K562 (cell line): ENCODE measurements at regions not wholly inside any gene's neighbourhood (a gene's known extent, or its start where the extent isn't known, plus 50 kb on each side); places are given as distances from the start of the nearest gene placed in this dataset.

ENCODE experiments used
- ATAC-seq: fragments of 200-7000 bp; cut with Tn5 transposase; 3 replicates; pipeline ENCODE4 v1.9.1; 2020; ENCODE audit warnings: moderate library complexity
- BruUV-seq: library from RNA; stranded (reverse); fragments of 400-500 nt; replicated peaks from 2 replicates; lab custom pipeline; 2021; lab: Mats Ljungman, UMichigan
- CTCF ChIA-PET: fragments of 300-600 bp; formaldehyde crosslinking; extraction: SDS; loops from one replicate; lab custom pipeline; 2021; ENCODE audit warnings: low intra/inter-chr PET ratio; lab: Yijun Ruan, JAX
- POLR2A ChIA-PET: fragments of 300-600, 350-650 bp; sonication (Branson Sonifier 250); formaldehyde crosslinking; extraction: SDS; loops from one replicate; lab custom pipeline; 2021; ENCODE audit warnings: antibody characterized with exemption, inconsistent platforms; lab: Yijun Ruan, JAX
- DNase-seq, 4 experiments: peaks; one replicate each; pipeline versions ENCODE4 v3.0.0 to v3.0.0-alpha.2; 2011 to 2018; ENCODE audit warnings: low spot score in 3 of 4, mixed read lengths in 3 of 4; ENCODE audit errors: extremely low read depth in 1 of 4
- FAIRE-seq: peaks from 2 replicates; lab custom pipeline; 2011; peaks lifted over from hg19 to GRCh38; lab: Jason Lieb, UNC
- H2AFZ ChIP-seq: 2 replicates; pipeline ENCODE4 v1.6.0; 2011; ENCODE audit warnings: low read depth, low read length, control low read depth, inconsistent platforms
- H3K27ac ChIP-seq: fragments of 200-600 bp; 3 replicates; pipeline ENCODE4 v1.8.0; 2011; ENCODE audit warnings: low read depth, mild to moderate bottlenecking, control low read depth, inconsistent platforms, low read length, moderate library complexity, mixed read lengths; ENCODE audit errors: extremely low read depth
- H3K27me3 ChIP-seq, 2 experiments: fragments of 300-600 bp in 1 of 2; 2 replicates in 1 of 2; 3 replicates in 1 of 2; pipeline versions ENCODE4 v1.6.0 to v1.8.0; 2011; ENCODE audit warnings: inconsistent platforms in 2 of 2, low read length in 2 of 2, mild to moderate bottlenecking in 1 of 2, mixed read lengths in 1 of 2, moderate library complexity in 1 of 2; ENCODE audit not compliant: control insufficient read depth in 2 of 2, insufficient read depth in 2 of 2
- H3K36me3 ChIP-seq: fragments of 300-600 bp; 3 replicates; pipeline ENCODE4 v1.8.0; 2011; ENCODE audit warnings: mild to moderate bottlenecking, low read length, inconsistent platforms; ENCODE audit not compliant: control insufficient read depth, insufficient read depth
- H3K4me1 ChIP-seq, 2 experiments: fragments of 200-600 bp in 1 of 2; replicated peaks in 1 of 2; 2 replicates in 1 of 2; 3 replicates in 1 of 2; pipeline versions ENCODE4 v1.5.1 to v1.8.0; 2011; ENCODE audit warnings: inconsistent platforms in 2 of 2, low read length in 2 of 2, mild to moderate bottlenecking in 1 of 2, mixed read lengths in 1 of 2, moderate library complexity in 1 of 2; ENCODE audit not compliant: control insufficient read depth in 2 of 2, insufficient read depth in 2 of 2
- H3K4me2 ChIP-seq: 2 replicates; pipeline ENCODE4 v1.6.1; 2011; ENCODE audit warnings: low read length, control low read depth, inconsistent platforms, mixed read lengths; ENCODE audit not compliant: insufficient read depth
- H3K4me3 ChIP-seq: fragments of 200-600 bp; sonication (generic), shearing (Covaris generic); 2 replicates; pipeline ENCODE4 v1.5.1; 2016; ENCODE audit warnings: control low read depth, inconsistent platforms
- H3K79me2 ChIP-seq: fragments of 200-600 bp; 3 replicates; pipeline ENCODE4 v1.8.0; 2011; ENCODE audit warnings: low read length, inconsistent platforms; ENCODE audit not compliant: control insufficient read depth, insufficient read depth
- H3K9ac ChIP-seq, 2 experiments: 2 replicates each; pipeline versions ENCODE4 v1.6.0 to v1.6.1; 2011; ENCODE audit warnings: low read depth in 2 of 2, low read length in 2 of 2, control low read depth in 1 of 2, inconsistent platforms in 1 of 2, mild to moderate bottlenecking in 1 of 2, mixed read lengths in 1 of 2; ENCODE audit not compliant: insufficient read depth in 1 of 2
- H3K9me1 ChIP-seq: one replicate; pipeline ENCODE4 v1.6.0; 2011; ENCODE audit warnings: inconsistent platforms, mild to moderate bottlenecking, low read length, moderate library complexity; ENCODE audit not compliant: control insufficient read depth, insufficient read depth
- H3K9me3 ChIP-seq: replicated peaks from 2 replicates; pipeline ENCODE4 v1.5.1; 2011; ENCODE audit warnings: low read depth, low read length, inconsistent platforms; ENCODE audit not compliant: control insufficient read depth, insufficient read depth
- H4K20me1 ChIP-seq: replicated peaks from 2 replicates; pipeline ENCODE4 v1.6.1; 2011; ENCODE audit warnings: low read length, inconsistent platforms, mixed read lengths; ENCODE audit not compliant: control insufficient read depth, insufficient read depth
- BHLHE40 ChIP-seq: IDR thresholded peaks from 2 replicates; pipeline ENCODE4 v1.6.1; 2011; ENCODE audit warnings: low read length, improper control_type of control experiment
- GATAD2B ChIP-seq: fragments of 450-650 bp; IDR thresholded peaks from 2 replicates; pipeline ENCODE4 v1.6.1; 2017; ENCODE audit warnings: mild to moderate bottlenecking, borderline replicate concordance
- KHSRP ChIP-seq: fragments of 450-650 bp; IDR thresholded peaks from 2 replicates; pipeline ENCODE4 v1.6.1; 2017
- NCOA6 ChIP-seq: fragments of 450-650 bp; IDR thresholded peaks from 2 replicates; pipeline ENCODE4 v1.6.1; 2017; ENCODE audit warnings: mild to moderate bottlenecking
- NFATC3 ChIP-seq: fragments of 450-650 bp; IDR thresholded peaks from 2 replicates; pipeline ENCODE4 v1.6.1; 2017; ENCODE audit warnings: mild to moderate bottlenecking
- NFIX ChIP-seq: fragments of 250-450 bp; sonication (Bioruptor Pico); IDR thresholded peaks from 2 replicates; pipeline ENCODE4 v1.4.0; 2020; ENCODE audit warnings: low read depth, mild to moderate bottlenecking, moderate library complexity
- SRSF7 ChIP-seq: fragments of 200-400 bp; formaldehyde crosslinking; optimal IDR thresholded peaks from 2 replicates; pipeline ENCODE3; 2017; ENCODE audit warnings: mild to moderate bottlenecking, low read depth, low read length
- WGBS: fragments of 100-300 bp; shearing (Covaris generic); methylation state at CpG from one replicate; pipeline ENCODE4 v1.1.6; 2016; ENCODE audit warnings: low coverage, mixed read lengths; ENCODE audit not compliant: insufficient coverage; ENCODE audit errors: missing lambda C conversion rate; 5-methylcytosine and 5-hydroxymethylcytosine counted together
- in situ Hi-C: fragments of 300-500 bp; cut with MboI; formaldehyde crosslinking; loops from 4 replicates; pipeline ENCODE4 v1.15.0; 2018; ENCODE audit warnings: inconsistent platforms, mixed read lengths
- intact Hi-C: fragments of 100-400 bp; cut with micrococcal nuclease; formaldehyde crosslinking; loops from 2 replicates; pipeline ENCODE4 v1.14.2; 2022
- TF ChIP-seq, protein P1 (sequence below): fragments of 250-450 bp; sonication (Bioruptor Pico); IDR thresholded peaks from 2 replicates; pipeline ENCODE4 v1.4.0; 2020; ENCODE audit warnings: mild to moderate bottlenecking, moderate library complexity, borderline replicate concordance

DNA sequence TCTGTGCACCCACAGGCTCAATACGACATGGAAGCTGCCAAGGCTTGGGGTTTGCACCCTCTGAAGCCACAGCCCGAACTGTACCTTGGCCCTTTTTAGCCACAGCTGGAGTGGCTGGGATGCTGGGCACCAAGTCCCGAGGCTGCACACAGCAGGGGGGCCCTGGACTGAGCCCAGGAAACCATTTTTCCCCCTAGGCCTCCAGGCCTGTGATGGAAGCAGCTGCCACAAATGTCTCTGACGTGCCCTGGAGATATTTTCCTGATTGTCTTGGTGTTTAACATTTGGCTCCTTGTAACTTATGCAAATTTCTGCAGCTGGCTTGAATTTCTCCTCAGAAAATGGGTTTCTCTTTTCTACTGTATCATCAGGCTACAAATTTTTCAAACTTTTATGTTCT, 82.3 kb upstream of the LPAR1 start:
- H4K20me1 ChIP-seq: no peaks in the 10 kb centered on the region
- H3K9me3 ChIP-seq: no peaks in the 10 kb centered on the region; the same call in 1 of the 2 replicates
- no peak overlapping the region for H3K27ac ChIP-seq
- no peak overlapping the region for H3K9ac ChIP-seq
- H3K4me3 ChIP-seq: no peak overlapping the region
- TF ChIP-seq NFIX (CRISPR knock-in tag): no peak
- no peaks in the 10 kb centered on the region for H3K4me1 ChIP-seq
- no peak overlapping the region for H2AFZ ChIP-seq
- CTCF ChIA-PET: no interaction called here
- POLR2A ChIA-PET: no interaction called here
- no peaks in the 10 kb centered on the region for H3K79me2 ChIP-seq
- FAIRE-seq (no peak), ATAC-seq (no peak), DNase-seq (no peak)
- no peak overlapping the region for H3K4me2 ChIP-seq
- H3K27me3 ChIP-seq: no peaks in the 10 kb centered on the region
- intact Hi-C loops (no loop called here), in situ Hi-C loops (no loop called here)
- no peaks in the 10 kb centered on the region for H3K36me3 ChIP-seq
- no peaks in the 10 kb centered on the region for H3K9me1 ChIP-seq
- 0% methylated on average over 4 of the region's 4 CpGs for WGBS
- BruUV-seq: no TSS peak

GRCh38 chr9:111118256-111118948, 80.1 kb upstream of the LPAR1 start:
- H3K4me1 ChIP-seq: no peaks in the 10 kb centered on the region
- intact Hi-C loops: no loop called here

More at GRCh38 chr9:111118256-111118948, 80.1 kb upstream of the LPAR1 start:
- ChIA-PET CTCF (no interaction called here), POLR2A (no interaction called here)
- no TSS peak for BruUV-seq
- Histone ChIP-seq H3K27ac (no peak overlapping the region), H3K4me2 (no peak overlapping the region), H3K36me3 (no peaks in the 10 kb centered on the region), H3K79me2 (no peaks in the 10 kb centered on the region), H3K4me3 (no peak overlapping the region), H3K9ac (no peak overlapping the region), H3K9me3 (no peaks in the 10 kb centered on the region; the same call in 1 of the 2 replicates), H2AFZ (no peak overlapping the region), H3K9me1 (no peaks in the 10 kb centered on the region), H3K27me3 (no peaks in the 10 kb centered on the region), H4K20me1 (no peaks in the 10 kb centered on the region)
- in situ Hi-C loops: no loop called here
- DNase-seq (no peak), FAIRE-seq (no peak), ATAC-seq (no peak)
- no peak for TF ChIP-seq SRSF7
- no peak for TF ChIP-seq KHSRP
- no peak for TF ChIP-seq GATAD2B
- no peak for TF ChIP-seq NCOA6
- no peak for TF ChIP-seq BHLHE40
- TF ChIP-seq, protein P1, sequence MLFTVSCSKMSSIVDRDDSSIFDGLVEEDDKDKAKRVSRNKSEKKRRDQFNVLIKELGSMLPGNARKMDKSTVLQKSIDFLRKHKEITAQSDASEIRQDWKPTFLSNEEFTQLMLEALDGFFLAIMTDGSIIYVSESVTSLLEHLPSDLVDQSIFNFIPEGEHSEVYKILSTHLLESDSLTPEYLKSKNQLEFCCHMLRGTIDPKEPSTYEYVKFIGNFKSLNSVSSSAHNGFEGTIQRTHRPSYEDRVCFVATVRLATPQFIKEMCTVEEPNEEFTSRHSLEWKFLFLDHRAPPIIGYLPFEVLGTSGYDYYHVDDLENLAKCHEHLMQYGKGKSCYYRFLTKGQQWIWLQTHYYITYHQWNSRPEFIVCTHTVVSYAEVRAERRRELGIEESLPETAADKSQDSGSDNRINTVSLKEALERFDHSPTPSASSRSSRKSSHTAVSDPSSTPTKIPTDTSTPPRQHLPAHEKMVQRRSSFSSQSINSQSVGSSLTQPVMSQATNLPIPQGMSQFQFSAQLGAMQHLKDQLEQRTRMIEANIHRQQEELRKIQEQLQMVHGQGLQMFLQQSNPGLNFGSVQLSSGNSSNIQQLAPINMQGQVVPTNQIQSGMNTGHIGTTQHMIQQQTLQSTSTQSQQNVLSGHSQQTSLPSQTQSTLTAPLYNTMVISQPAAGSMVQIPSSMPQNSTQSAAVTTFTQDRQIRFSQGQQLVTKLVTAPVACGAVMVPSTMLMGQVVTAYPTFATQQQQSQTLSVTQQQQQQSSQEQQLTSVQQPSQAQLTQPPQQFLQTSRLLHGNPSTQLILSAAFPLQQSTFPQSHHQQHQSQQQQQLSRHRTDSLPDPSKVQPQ: no peak
- TF ChIP-seq NFATC3: no peak
